ENCODE measurements at regions not wholly inside any gene's neighbourhood (a gene's known extent, or its start where the extent isn't known, plus 50 kb on each side); places are given as distances from the start of the nearest gene placed in this dataset.

GRCh38 chr13:20336761-20337160 is 104.6 kb upstream of the GJB6 start:
- no peak overlapping the region for H3K4me3 Mint-ChIP-seq
- H3K27me3 Mint-ChIP-seq: no peaks in the 10 kb centered on the region
- intact Hi-C loops (cut with micrococcal nuclease): no loop called here
- no peak for DNase-seq
- H3K27ac Mint-ChIP-seq: no peak overlapping the region
- no peaks in the 10 kb centered on the region for H3K9me3 Mint-ChIP-seq
- ChIA-PET CTCF (no interaction called here), POLR2A (no interaction called here)
- H3K4me1 Mint-ChIP-seq (ENCODE audit: low read depth): no peaks in the 10 kb centered on the region
- H3K36me3 Mint-ChIP-seq: no peaks in the 10 kb centered on the region

GRCh38 chr13:20334309-20334708 is 102.2 kb upstream of the GJB6 start:
- Mint-ChIP-seq H3K36me3 (no peaks in the 10 kb centered on the region), H3K9me3 (no peaks in the 10 kb centered on the region), H3K27me3 (no peaks in the 10 kb centered on the region), H3K4me1 (ENCODE audit: low read depth) (no peaks in the 10 kb centered on the region), H3K4me3 (no peak overlapping the region), H3K27ac (no peak overlapping the region)
- no peak for DNase-seq
- ChIA-PET CTCF (no interaction called here), POLR2A (interaction anchor here (0.7 kb wide), 1 partner anchor 79 kb away, joined by 5 read pairs; no protein-coding TSS in a partner anchor)
- intact Hi-C loops (cut with micrococcal nuclease): no loop called here

GRCh38 chr13:20332361-20333096 is 100.4 kb upstream of the GJB6 start:
- DNase-seq: no peak
- POLR2A ChIA-PET: no interaction called here
- no peak overlapping the region for H3K27ac Mint-ChIP-seq
- peaks cover under 1% of the 10 kb centered on the region for H3K27me3 Mint-ChIP-seq
- no peaks in the 10 kb centered on the region for H3K36me3 Mint-ChIP-seq
- no peak overlapping the region for H3K4me3 Mint-ChIP-seq
- intact Hi-C loops (cut with micrococcal nuclease): no loop called here
- CTCF ChIA-PET: interaction anchor here (0.6 kb wide), 1 partner anchor 313 kb away, joined by 3 read pairs; no protein-coding TSS in a partner anchor
- H3K9me3 Mint-ChIP-seq: no peaks in the 10 kb centered on the region
- no peaks in the 10 kb centered on the region for H3K4me1 Mint-ChIP-seq (ENCODE audit: low read depth)

GRCh38 chr13:20331949-20332348 is 99.8 kb upstream of the GJB6 start:
- Mint-ChIP-seq H3K27me3 (peaks cover 3% of the 10 kb centered on the region), H3K27ac (no peak overlapping the region), H3K4me3 (no peak overlapping the region), H3K4me1 (ENCODE audit: low read depth) (no peaks in the 10 kb centered on the region), H3K36me3 (no peaks in the 10 kb centered on the region), H3K9me3 (no peaks in the 10 kb centered on the region)
- DNase-seq: no peak
- ChIA-PET POLR2A (no interaction called here), CTCF (no interaction called here)
- intact Hi-C loops (cut with micrococcal nuclease): no loop called here

- H3K4me1 Mint-ChIP-seq (ENCODE audit: low read depth): no peaks in the 10 kb centered on the region
- peaks cover 3% of the 10 kb centered on the region for H3K27me3 Mint-ChIP-seq
- no peak for DNase-seq
- H3K9me3 Mint-ChIP-seq: no peaks in the 10 kb centered on the region
- H3K27ac Mint-ChIP-seq: no peak overlapping the region
- ChIA-PET POLR2A (no interaction called here), CTCF (no interaction called here)
- intact Hi-C loops (cut with micrococcal nuclease): no loop called here
- no peaks in the 10 kb centered on the region for H3K36me3 Mint-ChIP-seq
- no peak overlapping the region for H3K4me3 Mint-ChIP-seq
These were observed 99.3 kb upstream of the GJB6 start for GRCh38 chr13:20331419-20331818.

- Mint-ChIP-seq H3K27me3 (peaks cover 4% of the 10 kb centered on the region), H3K9me3 (peaks cover 13% of the 10 kb centered on the region), H3K36me3 (peaks cover 8% of the 10 kb centered on the region), H3K4me1 (ENCODE audit: low read depth) (no peaks in the 10 kb centered on the region), H3K4me3 (no peak overlapping the region), H3K27ac (no peak overlapping the region)
- no peak for DNase-seq
- intact Hi-C loops (cut with micrococcal nuclease): no loop called here
- ChIA-PET CTCF (no interaction called here), POLR2A (no interaction called here)
These were observed 94.7 kb upstream of the GJB6 start for GRCh38 chr13:20326809-20327208.

GRCh38 chr13:20326276-20326675 is 94.2 kb upstream of the GJB6 start:
- intact Hi-C loops (cut with micrococcal nuclease): no loop called here
- no peak overlapping the region for H3K4me3 Mint-ChIP-seq
- ChIA-PET POLR2A (no interaction called here), CTCF (no interaction called here)
- DNase-seq: no peak
- peaks cover 8% of the 10 kb centered on the region for H3K27me3 Mint-ChIP-seq
- no peaks in the 10 kb centered on the region for H3K4me1 Mint-ChIP-seq (ENCODE audit: low read depth)
- no peak overlapping the region for H3K27ac Mint-ChIP-seq
- H3K9me3 Mint-ChIP-seq: peaks cover 13% of the 10 kb centered on the region
- H3K36me3 Mint-ChIP-seq: peaks cover 8% of the 10 kb centered on the region

- intact Hi-C loops (cut with micrococcal nuclease): no loop called here
- H3K27ac Mint-ChIP-seq: no peak overlapping the region
- CTCF ChIA-PET: no interaction called here
- H3K9me3 Mint-ChIP-seq: peaks cover 13% of the 10 kb centered on the region
- DNase-seq: no peak
- peaks cover 11% of the 10 kb centered on the region for H3K27me3 Mint-ChIP-seq
- POLR2A ChIA-PET: no interaction called here
- no peak overlapping the region for H3K4me3 Mint-ChIP-seq
- H3K4me1 Mint-ChIP-seq (ENCODE audit: low read depth): no peaks in the 10 kb centered on the region
- H3K36me3 Mint-ChIP-seq: peaks cover 8% of the 10 kb centered on the region
These were observed 88.8 kb upstream of the GJB6 start for GRCh38 chr13:20320885-20321284.

GRCh38 chr13:20313896-20314295 is 81.8 kb upstream of the GJB6 start:
- Mint-ChIP-seq H3K4me1 (ENCODE audit: low read depth) (no peaks in the 10 kb centered on the region), H3K4me3 (no peak overlapping the region), H3K27me3 (peaks cover under 1% of the 10 kb centered on the region), H3K36me3 (no peaks in the 10 kb centered on the region), H3K27ac (no peak overlapping the region), H3K9me3 (no peaks in the 10 kb centered on the region)
- no peak for DNase-seq
- CTCF ChIA-PET: no interaction called here
- POLR2A ChIA-PET: no interaction called here
- intact Hi-C loops (cut with micrococcal nuclease): no loop called here

- intact Hi-C loops (cut with micrococcal nuclease): no loop called here
- ChIA-PET POLR2A (no interaction called here), CTCF (interaction anchor here (1.2 kb wide), 1 partner anchor 115 kb away, joined by 3 read pairs; no protein-coding TSS in a partner anchor)
- Mint-ChIP-seq H3K27ac (no peak overlapping the region), H3K36me3 (peaks cover 4% of the 10 kb centered on the region), H3K4me1 (ENCODE audit: low read depth) (no peaks in the 10 kb centered on the region), H3K9me3 (peaks cover 11% of the 10 kb centered on the region), H3K27me3 (peaks cover 8% of the 10 kb centered on the region), H3K4me3 (no peak overlapping the region)
- no peak for DNase-seq
These were observed 80.2 kb upstream of the GJB6 start for GRCh38 chr13:20312292-20312691.

- POLR2A ChIA-PET: no interaction called here
- intact Hi-C loops (cut with micrococcal nuclease): no loop called here
- peaks cover 4% of the 10 kb centered on the region for H3K36me3 Mint-ChIP-seq
- peaks cover 10% of the 10 kb centered on the region for H3K27me3 Mint-ChIP-seq
- no peak overlapping the region for H3K27ac Mint-ChIP-seq
- no peak for DNase-seq
- H3K9me3 Mint-ChIP-seq: peaks cover 16% of the 10 kb centered on the region
- no peaks in the 10 kb centered on the region for H3K4me1 Mint-ChIP-seq (ENCODE audit: low read depth)
- H3K4me3 Mint-ChIP-seq: no peak overlapping the region
- CTCF ChIA-PET: interaction anchor here (1.2 kb wide), 1 partner anchor 114 kb away, joined by 3 read pairs; no protein-coding TSS in a partner anchor
These were observed 79.5 kb upstream of the GJB6 start for GRCh38 chr13:20311596-20311995.

GRCh38 chr13:20311022-20311421 is 78.9 kb upstream of the GJB6 start:
- no peak overlapping the region for H3K4me3 Mint-ChIP-seq
- CTCF ChIA-PET: interaction anchor here (1.2 kb wide), 1 partner anchor 114 kb away, joined by 3 read pairs; no protein-coding TSS in a partner anchor

GRCh38 chr13:20306039-20306438 is 73.9 kb upstream of the GJB6 start:
- ChIA-PET CTCF (no interaction called here), POLR2A (no interaction called here)
- peaks cover 39% of the 10 kb centered on the region for H3K27me3 Mint-ChIP-seq
- peaks cover 4% of the 10 kb centered on the region for H3K36me3 Mint-ChIP-seq
- no peak for DNase-seq
- H3K4me3 Mint-ChIP-seq: no peak overlapping the region
- intact Hi-C loops (cut with micrococcal nuclease): no loop called here
- no peaks in the 10 kb centered on the region for H3K4me1 Mint-ChIP-seq (ENCODE audit: low read depth)
- no peak overlapping the region for H3K27ac Mint-ChIP-seq
- H3K9me3 Mint-ChIP-seq: peaks cover 19% of the 10 kb centered on the region

More at GRCh38 chr13:20311022-20311421, 78.9 kb upstream of the GJB6 start:
- DNase-seq: no peak
- Mint-ChIP-seq H3K27me3 (peaks cover 13% of the 10 kb centered on the region), H3K9me3 (peaks cover 19% of the 10 kb centered on the region), H3K36me3 (peaks cover 4% of the 10 kb centered on the region), H3K27ac (no peak overlapping the region), H3K4me1 (ENCODE audit: low read depth) (no peaks in the 10 kb centered on the region)
- POLR2A ChIA-PET: no interaction called here
- intact Hi-C loops (cut with micrococcal nuclease): no loop called here

All from activated CD4-positive, alpha-beta memory T cell treated with anti-CD3 and anti-CD28 coated beads for 36 hours (primary cell).